GM12878 (cell line): ENCODE measurements at regions not wholly inside any gene's neighbourhood (a gene's known extent, or its start where the extent isn't known, plus 50 kb on each side); places are given as distances from the start of the nearest gene placed in this dataset.

Experiments used
- CTCF ChIP-seq, 3 experiments: IDR thresholded peaks in 2 of 3; conservative IDR thresholded peaks in 1 of 3; 2 replicates each; pipeline ENCODE4 v1.5.1; 2011; ENCODE audit warnings: low read depth in 3 of 3, low read length in 3 of 3, mild to moderate bottlenecking in 3 of 3, control low read depth in 2 of 3, moderate library complexity in 2 of 3, inconsistent platforms in 1 of 3, mixed read lengths in 1 of 3; ENCODE audit not compliant: control insufficient read depth in 2 of 3, insufficient read depth in 1 of 3; ENCODE audit errors: extremely low read depth in 1 of 3
- SP1 ChIP-seq: IDR thresholded peaks from one replicate; pipeline ENCODE4 v1.6.1; 2011; ENCODE audit warnings: low read depth, low read length
- ZNF274 ChIP-seq: IDR thresholded peaks from one replicate; pipeline ENCODE4 v1.8.0; 2011; ENCODE audit not compliant: insufficient read length, insufficient read depth
- TF ChIP-seq, protein P1 (sequence below): IDR thresholded peaks from 2 replicates; pipeline ENCODE4 v1.6.1; 2012; ENCODE audit warnings: mild to moderate bottlenecking, low read depth, low read length

DNA sequence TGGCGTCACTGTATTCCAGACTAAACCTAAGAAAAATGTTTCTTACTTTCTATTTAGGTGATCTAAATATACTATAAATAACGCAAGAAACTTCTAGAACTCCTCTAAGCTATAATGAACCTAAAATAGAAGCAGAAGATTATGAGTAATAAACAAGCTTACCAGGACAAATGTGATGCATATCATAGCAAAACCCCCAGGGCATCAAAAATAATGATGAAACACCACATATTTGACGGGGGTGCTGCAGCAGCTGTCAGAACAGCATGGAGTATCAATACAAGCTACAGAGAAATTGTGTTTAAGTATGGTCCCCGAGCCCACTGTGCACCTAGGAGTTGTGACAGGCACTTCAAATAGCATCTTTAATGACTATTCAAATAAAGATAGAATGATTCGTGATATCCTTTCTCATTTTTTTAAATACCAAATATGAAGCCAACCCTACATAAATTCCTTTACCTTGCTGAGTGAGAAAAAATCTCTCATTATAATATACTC is 337.3 kb downstream of the CENPC start:
- TF ChIP-seq ZNF274, result no peak
- no peak for TF ChIP-seq SP1
- TF ChIP-seq CTCF (IDR thresholded peaks at IDR 0.05 in 2 of 3, conservative IDR thresholded peaks at IDR 0.05 in 1 of 3; ENCODE audit: control insufficient read depth in 2 of 3, extremely low read depth in 1 of 3, insufficient read depth in 1 of 3, low read depth in 3 of 3, low read length in 3 of 3), result no peak
- TF ChIP-seq, protein P1, sequence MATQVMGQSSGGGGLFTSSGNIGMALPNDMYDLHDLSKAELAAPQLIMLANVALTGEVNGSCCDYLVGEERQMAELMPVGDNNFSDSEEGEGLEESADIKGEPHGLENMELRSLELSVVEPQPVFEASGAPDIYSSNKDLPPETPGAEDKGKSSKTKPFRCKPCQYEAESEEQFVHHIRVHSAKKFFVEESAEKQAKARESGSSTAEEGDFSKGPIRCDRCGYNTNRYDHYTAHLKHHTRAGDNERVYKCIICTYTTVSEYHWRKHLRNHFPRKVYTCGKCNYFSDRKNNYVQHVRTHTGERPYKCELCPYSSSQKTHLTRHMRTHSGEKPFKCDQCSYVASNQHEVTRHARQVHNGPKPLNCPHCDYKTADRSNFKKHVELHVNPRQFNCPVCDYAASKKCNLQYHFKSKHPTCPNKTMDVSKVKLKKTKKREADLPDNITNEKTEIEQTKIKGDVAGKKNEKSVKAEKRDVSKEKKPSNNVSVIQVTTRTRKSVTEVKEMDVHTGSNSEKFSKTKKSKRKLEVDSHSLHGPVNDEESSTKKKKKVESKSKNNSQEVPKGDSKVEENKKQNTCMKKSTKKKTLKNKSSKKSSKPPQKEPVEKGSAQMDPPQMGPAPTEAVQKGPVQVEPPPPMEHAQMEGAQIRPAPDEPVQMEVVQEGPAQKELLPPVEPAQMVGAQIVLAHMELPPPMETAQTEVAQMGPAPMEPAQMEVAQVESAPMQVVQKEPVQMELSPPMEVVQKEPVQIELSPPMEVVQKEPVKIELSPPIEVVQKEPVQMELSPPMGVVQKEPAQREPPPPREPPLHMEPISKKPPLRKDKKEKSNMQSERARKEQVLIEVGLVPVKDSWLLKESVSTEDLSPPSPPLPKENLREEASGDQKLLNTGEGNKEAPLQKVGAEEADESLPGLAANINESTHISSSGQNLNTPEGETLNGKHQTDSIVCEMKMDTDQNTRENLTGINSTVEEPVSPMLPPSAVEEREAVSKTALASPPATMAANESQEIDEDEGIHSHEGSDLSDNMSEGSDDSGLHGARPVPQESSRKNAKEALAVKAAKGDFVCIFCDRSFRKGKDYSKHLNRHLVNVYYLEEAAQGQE, result no peak
